Breast epithelium (tissue), 4 donors: ENCODE measurements at regions not wholly inside any gene's neighbourhood (a gene's known extent, or its start where the extent isn't known, plus 50 kb on each side); places are given as distances from the start of the nearest gene placed in this dataset.

ENCODE experiments used
- DNase-seq, 2 donors: peaks; one replicate each; pipeline ENCODE4 v3.0.0-alpha.2; 2019; ENCODE audit warnings: low spot score in 2 of 2
- H3K27ac ChIP-seq, 2 donors: fragments of 200-600 bp; sonication (generic) in 1 of 2; one replicate each; pipeline ENCODE4 v1.5.1; 2016 to 2019; ENCODE audit warnings: mild to moderate bottlenecking in 1 of 2
- H3K27me3 ChIP-seq, 2 donors: fragments of 200-600 bp; sonication (generic) in 1 of 2; one replicate each; pipeline versions ENCODE4 v1.5.1 to v1.6.0; 2017 to 2019; ENCODE audit warnings: control low read depth in 1 of 2, mild to moderate bottlenecking in 1 of 2
- H3K36me3 ChIP-seq: fragments of 200-600 bp; one replicate; pipeline ENCODE4 v1.5.1; 2019
- H3K4me1 ChIP-seq, 2 donors: fragments of 200-600 bp; sonication (generic); one replicate each; pipeline ENCODE4 v1.5.1; 2016 to 2019; ENCODE audit warnings: control low read depth in 1 of 2
- H3K4me3 ChIP-seq, 3 donors: fragments of 200-600 bp; sonication (generic); 1 replicate in 2 of 3; 2 replicates in 1 of 3; pipeline ENCODE4 v1.5.1; 2016 to 2019; ENCODE audit warnings: mild to moderate bottlenecking in 3 of 3, moderate library complexity in 2 of 3
- H3K9me3 ChIP-seq, 2 donors: fragments of 200-600 bp; sonication (generic) in 1 of 2; one replicate each; pipeline ENCODE4 v1.5.1; 2016 to 2019; ENCODE audit warnings: control low read depth in 1 of 2
- CTCF ChIP-seq, 3 donors: fragments of 450-650 bp; IDR thresholded peaks; one replicate each; pipeline ENCODE4 v1.5.1; 2016 to 2017; ENCODE audit warnings: antibody characterized with exemption in 3 of 3, mild to moderate bottlenecking in 3 of 3, moderate library complexity in 3 of 3
- POLR2A ChIP-seq: fragments of 450-650 bp; IDR thresholded peaks from one replicate; pipeline ENCODE4 v1.6.1; 2016; ENCODE audit warnings: antibody characterized with exemption, mild to moderate bottlenecking, moderate library complexity
- POLR2AphosphoS5 ChIP-seq, 3 donors: sonication (generic); formaldehyde crosslinking; IDR thresholded peaks; one replicate each; pipeline ENCODE4 v1.6.1; 2017; ENCODE audit warnings: antibody characterized with exemption in 3 of 3
- intact Hi-C: fragments of 100-400 bp; cut with DNase I; formaldehyde crosslinking; loops from one replicate; pipeline ENCODE4 v1.15.1; 2023; ENCODE audit warnings: low total_unique reads

GRCh38 chr3:146861262-146861661 is 256.1 kb upstream of the PLSCR5 start:
- no peaks in the 10 kb centered on the region for H3K27me3 ChIP-seq
- no peak for DNase-seq
- H3K27ac ChIP-seq: no peak overlapping the region
- intact Hi-C loops: no loop called here
- no peak overlapping the region for H3K4me3 ChIP-seq
- H3K36me3 ChIP-seq: no peaks in the 10 kb centered on the region
- no peak for TF ChIP-seq POLR2A
- no peak for TF ChIP-seq POLR2AphosphoS5 (IDR thresholded peaks at IDR 0.05)
- no peak for TF ChIP-seq CTCF (IDR thresholded peaks at IDR 0.05)
- no peaks in the 10 kb centered on the region for H3K4me1 ChIP-seq
- H3K9me3 ChIP-seq: no peaks in the 10 kb centered on the region

GRCh38 chr3:146854523-146854922 is 249.4 kb upstream of the PLSCR5 start:
- H3K36me3 ChIP-seq: no peaks in the 10 kb centered on the region
- no peak overlapping the region for H3K4me3 ChIP-seq
- H3K27ac ChIP-seq: no peak overlapping the region
- H3K4me1 ChIP-seq: no peaks in the 10 kb centered on the region
- no peaks in the 10 kb centered on the region for H3K9me3 ChIP-seq
- intact Hi-C loops: no loop called here
- H3K27me3 ChIP-seq: no peaks in the 10 kb centered on the region
- no peak for DNase-seq
- no peak for TF ChIP-seq CTCF (IDR thresholded peaks at IDR 0.05)
- no peak for TF ChIP-seq POLR2AphosphoS5 (IDR thresholded peaks at IDR 0.05)
- TF ChIP-seq POLR2A: no peak

GRCh38 chr3:146851665-146852064 is 246.5 kb upstream of the PLSCR5 start:
- no peaks in the 10 kb centered on the region for H3K9me3 ChIP-seq
- no peak for DNase-seq
- H3K4me3 ChIP-seq: no peak overlapping the region
- H3K36me3 ChIP-seq: no peaks in the 10 kb centered on the region
- no peaks in the 10 kb centered on the region for H3K27me3 ChIP-seq
- no peak overlapping the region for H3K27ac ChIP-seq
- no peaks in the 10 kb centered on the region for H3K4me1 ChIP-seq
- intact Hi-C loops: no loop called here
- TF ChIP-seq POLR2A (no peak), POLR2AphosphoS5 (IDR thresholded peaks at IDR 0.05) (no peak), CTCF (IDR thresholded peaks at IDR 0.05) (no peak)

- Histone ChIP-seq H3K4me3 (no peak overlapping the region), H3K9me3 (no peaks in the 10 kb centered on the region), H3K4me1 (no peaks in the 10 kb centered on the region), H3K27me3 (no peaks in the 10 kb centered on the region), H3K36me3 (no peaks in the 10 kb centered on the region), H3K27ac (no peak overlapping the region)
- no peak for DNase-seq
- no peak for TF ChIP-seq CTCF (IDR thresholded peaks at IDR 0.05)
- no peak for TF ChIP-seq POLR2A
- no peak for TF ChIP-seq POLR2AphosphoS5 (IDR thresholded peaks at IDR 0.05)
- intact Hi-C loops: no loop called here
Observed at GRCh38 chr3:146845361-146845760, 240.2 kb upstream of the PLSCR5 start.

GRCh38 chr3:146843476-146843875 is 238.3 kb upstream of the PLSCR5 start:
- H3K36me3 ChIP-seq: no peaks in the 10 kb centered on the region
- no peak overlapping the region for H3K27ac ChIP-seq
- H3K4me3 ChIP-seq: no peak overlapping the region
- no peaks in the 10 kb centered on the region for H3K4me1 ChIP-seq
- TF ChIP-seq CTCF (IDR thresholded peaks at IDR 0.05) (no peak), POLR2AphosphoS5 (IDR thresholded peaks at IDR 0.05) (no peak), POLR2A (no peak)
- no peaks in the 10 kb centered on the region for H3K27me3 ChIP-seq
- no peaks in the 10 kb centered on the region for H3K9me3 ChIP-seq
- intact Hi-C loops: no loop called here
- no peak for DNase-seq
